Aorta (tissue), 5 donors: ENCODE measurements at regions not wholly inside any gene's neighbourhood (a gene's known extent, or its start where the extent isn't known, plus 50 kb on each side); places are given as distances from the start of the nearest gene placed in this dataset.
A peak's percentile ranks its signal among the peaks of the same experiment; 100 is the strongest.
"Not testable (repeated sequence)": the region's sequence is repeated elsewhere in the genome, so short reads cannot be mapped to it uniquely, and the experiment has no call there.

ENCODE experiments used
- ATAC-seq: fragments of 200-7000 bp; cut with Tn5 transposase; one replicate; pipeline ENCODE4 v1.9.1; 2022; ENCODE audit warnings: moderate library complexity; ENCODE audit not compliant: low FRiP score
- DNase-seq, 2 donors: peaks; one replicate each; pipeline ENCODE4 v3.0.0-alpha.2; 2020
- H3K27ac ChIP-seq, 2 donors: one replicate each; pipeline ENCODE4 v1.5.1; 2013; ENCODE audit warnings: low read length in 2 of 2, mild to moderate bottlenecking in 2 of 2, moderate library complexity in 2 of 2, control low read depth in 1 of 2, inconsistent platforms in 1 of 2, low read depth in 1 of 2
- H3K27me3 ChIP-seq, 2 donors: one replicate each; pipeline ENCODE4 v1.6.1; 2013; ENCODE audit warnings: control low read depth in 1 of 2, low read length in 1 of 2, mild to moderate bottlenecking in 1 of 2, moderate library complexity in 1 of 2; ENCODE audit not compliant: insufficient read depth in 2 of 2, control insufficient read depth in 1 of 2
- H3K36me3 ChIP-seq, 2 donors: one replicate each; pipeline ENCODE4 v1.6.1; 2013; ENCODE audit warnings: control low read depth in 1 of 2, low read length in 1 of 2, mild to moderate bottlenecking in 1 of 2; ENCODE audit not compliant: insufficient read depth in 2 of 2, control insufficient read depth in 1 of 2
- H3K4me1 ChIP-seq, 2 donors: one replicate each; pipeline ENCODE4 v1.6.1; 2013; ENCODE audit warnings: low read length in 2 of 2, control low read depth in 1 of 2, mild to moderate bottlenecking in 1 of 2, moderate library complexity in 1 of 2; ENCODE audit not compliant: insufficient read depth in 2 of 2, control insufficient read depth in 1 of 2
- H3K4me3 ChIP-seq, 2 donors: one replicate each; pipeline ENCODE4 v1.5.1; 2013; ENCODE audit warnings: low read length in 2 of 2, control low read depth in 1 of 2, mild to moderate bottlenecking in 1 of 2
- H3K9me3 ChIP-seq: one replicate; pipeline ENCODE4 v1.6.1; 2013; ENCODE audit warnings: mild to moderate bottlenecking, low read length; ENCODE audit not compliant: control insufficient read depth
- WGBS, 2 donors: extraction: QIAGEN DNeasy Blood & Tissue Kit; methylation state at CpG; one replicate each; pipeline ENCODE4 v1.1.7; 2013; 5-methylcytosine and 5-hydroxymethylcytosine counted together
- intact Hi-C, 2 donors: fragments of 100-400 bp; cut with DNase I; formaldehyde crosslinking; loops; one replicate each; pipeline versions ENCODE4 v1.14.2 to v1.15.0; 2022
- donor health status: healthy with polysubstance abuse.
- donor health status: Bipolar disorder and iron deficiency.
- donor health status: DM: no; HTN: no; CAD: no.
- donor health status: DM: no; HTN: no; CAD: no.
- donor health status: DM: yes; HTN: yes; CAD: no.

DNA sequence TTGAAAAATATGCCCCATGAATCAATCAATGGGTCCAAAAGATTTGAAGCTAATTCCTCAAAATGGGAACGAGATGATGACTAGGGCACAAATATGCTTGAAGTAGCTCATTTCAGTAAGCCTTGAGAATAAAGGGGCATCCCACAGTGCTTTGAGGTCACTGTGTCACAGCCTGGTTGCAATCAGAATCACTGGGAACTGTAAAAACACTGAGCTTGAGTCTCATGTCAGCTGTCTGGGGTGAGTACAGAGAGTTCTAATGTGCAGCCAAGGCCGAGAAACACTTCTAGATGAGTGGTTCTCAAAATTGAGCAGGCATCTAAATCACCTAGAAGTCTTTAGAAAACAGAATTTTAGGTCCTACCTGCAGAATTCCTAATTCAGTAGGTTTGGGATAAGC lies 120.5 kb upstream of the EGFL6 start:
- Histone ChIP-seq H3K4me3 (no peak overlapping the region), H3K4me1 (no peaks in the 10 kb centered on the region), H3K27ac (no peak overlapping the region), H3K27me3 (no peaks in the 10 kb centered on the region), H3K9me3 (no peaks in the 10 kb centered on the region), H3K36me3 (no peaks in the 10 kb centered on the region)
- ATAC-seq (no peak), DNase-seq (no peak)
- WGBS, 2 donors = 67 to 69% methylated on average over 2 of the region's 2 CpGs
- intact Hi-C loops = no loop called here

DNA sequence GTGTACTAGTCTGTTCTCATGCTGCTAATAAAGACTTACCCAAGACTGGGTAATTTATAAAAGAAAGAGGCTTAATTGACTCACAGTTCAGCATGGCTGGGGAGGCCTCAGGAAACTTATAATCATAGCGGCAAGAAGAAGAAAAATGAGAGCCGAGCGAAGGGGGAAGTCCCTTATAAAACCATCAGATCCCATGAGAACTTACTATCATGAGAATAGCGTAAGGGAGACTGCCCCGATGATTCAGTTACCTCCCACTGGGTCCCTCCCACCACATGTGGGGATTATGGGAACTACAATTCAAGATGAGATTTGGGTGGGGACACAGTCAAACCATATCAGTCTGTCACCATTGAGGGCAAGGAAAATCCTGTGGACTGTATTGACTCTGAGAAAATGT lies 121.8 kb upstream of the ATXN3L start:
- DNase-seq, intact Hi-C loops, H3K36me3 ChIP-seq, H3K9me3 ChIP-seq, H3K4me3 ChIP-seq, H3K27ac ChIP-seq, ATAC-seq, H3K4me1 ChIP-seq, H3K27me3 ChIP-seq: not testable (repeated sequence)
- 95 to 99% methylated on average over 5 of the region's 5 CpGs for WGBS, 2 donors

DNA sequence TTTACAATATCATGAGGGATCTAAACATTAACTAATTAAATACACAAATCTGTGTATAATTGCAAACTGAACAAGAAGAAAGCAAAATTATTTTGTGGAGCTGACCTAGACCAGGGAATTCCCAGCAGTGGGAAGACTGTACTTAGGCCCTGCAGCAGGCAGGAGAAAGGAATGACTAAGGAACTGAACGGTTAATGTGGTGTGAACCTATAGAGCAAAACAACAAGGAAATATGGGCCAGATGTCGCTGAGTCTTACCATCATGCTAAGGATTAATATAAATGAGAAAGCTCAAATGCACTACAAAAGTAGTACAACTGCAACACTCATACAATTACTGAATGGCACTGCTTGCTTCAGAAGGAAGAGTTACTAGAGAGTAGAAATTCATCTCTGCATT lies 120.3 kb upstream of the ATXN3L start:
- intact Hi-C loops = no loop called here
- WGBS, 2 donors = 67 to 87% methylated on average over 2 of the region's 2 CpGs
- no peak for ATAC-seq

DNA sequence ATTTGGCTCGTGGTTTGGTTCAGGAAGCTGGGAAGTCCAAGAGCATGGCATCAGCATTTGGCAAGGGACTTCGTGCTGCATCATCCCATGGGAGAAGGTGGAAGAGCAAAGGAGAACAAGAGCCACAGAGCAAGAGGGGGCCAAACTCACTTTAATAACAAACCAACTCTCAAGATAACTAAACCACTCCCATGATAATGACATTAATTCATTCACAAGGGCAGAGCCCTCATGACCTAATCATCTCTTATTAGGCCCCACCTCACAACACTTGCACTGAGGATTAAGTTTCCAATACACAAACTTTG lies 113.4 kb upstream of the ATXN3L start:
- 4 to 16% methylated on average over 2 of the region's 2 CpGs for WGBS, 2 donors
- Histone ChIP-seq H3K4me1 (no peaks in the 10 kb centered on the region), H3K4me3 (no peak overlapping the region), H3K9me3 (no peaks in the 10 kb centered on the region), H3K27me3 (no peaks in the 10 kb centered on the region), H3K36me3 (no peaks in the 10 kb centered on the region), H3K27ac (peak overlapping the region; percentile 17 to 18)
- intact Hi-C loops = loop anchor here (5.0 kb wide), 2 partner anchors 44 to 54 kb away; no protein-coding TSS in a partner anchor
- DNase-seq (peak in 1 of 2 donors; percentile 54), ATAC-seq (peak; percentile 63)

More for the DNA sequence above, 120.3 kb upstream of the ATXN3L start:
- Histone ChIP-seq H3K27ac (no peak overlapping the region), H3K9me3 (no peaks in the 10 kb centered on the region), H3K4me3 (no peak overlapping the region), H3K27me3 (no peaks in the 10 kb centered on the region), H3K4me1 (no peaks in the 10 kb centered on the region), H3K36me3 (no peaks in the 10 kb centered on the region)
- DNase-seq = no peak

DNA sequence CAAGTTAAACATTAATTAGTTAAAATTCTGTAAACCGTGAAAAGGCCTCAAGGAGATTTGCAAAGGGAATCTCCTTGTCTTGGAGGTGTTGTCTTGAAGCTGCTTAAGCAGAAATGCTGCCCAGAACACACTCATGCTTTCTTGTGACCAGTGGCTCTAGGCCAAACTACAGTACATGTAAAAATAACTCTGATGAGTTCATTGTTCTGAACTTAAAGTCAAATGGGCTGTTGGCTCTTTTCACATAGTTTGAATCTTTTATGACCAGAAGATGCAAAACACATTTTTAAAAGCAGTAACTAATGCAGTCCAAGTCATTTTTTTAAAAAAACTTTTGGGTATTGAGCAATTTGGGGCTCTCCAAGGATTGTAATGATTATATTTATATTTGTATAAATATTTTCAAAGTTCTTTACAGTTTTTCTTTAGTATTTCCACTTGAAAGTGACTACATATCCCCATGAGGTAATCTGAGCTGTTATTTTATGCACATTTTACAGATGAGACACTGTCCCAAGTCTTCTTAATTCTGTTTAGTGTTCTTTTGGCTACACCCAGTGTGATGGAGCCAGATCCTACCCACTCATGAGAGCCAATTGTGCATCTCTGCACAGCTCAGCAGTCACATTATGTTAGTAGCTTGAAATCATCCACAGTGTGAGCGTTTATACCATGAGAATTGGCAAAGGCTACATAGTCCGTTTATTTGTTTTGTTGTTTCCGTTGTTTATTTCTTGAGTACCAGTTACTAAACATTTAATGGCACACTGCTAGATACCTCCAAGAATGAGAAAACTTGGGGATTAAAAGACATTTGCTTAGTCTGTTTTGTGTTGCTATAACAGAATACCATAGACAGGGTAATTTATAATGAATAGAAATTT lies 112.8 kb upstream of the ATXN3L start:
- DNase-seq (peak in 1 of 2 donors; percentile 51), ATAC-seq (peak; percentile 83)
- no peaks in the 10 kb centered on the region for H3K9me3 ChIP-seq
- H3K27me3 ChIP-seq = no peaks in the 10 kb centered on the region
- intact Hi-C loops = loop anchor here (5.0 kb wide), 2 partner anchors 45 to 55 kb away; no protein-coding TSS in a partner anchor
- no peaks in the 10 kb centered on the region for H3K36me3 ChIP-seq
- no peak overlapping the region for H3K4me3 ChIP-seq
- WGBS, 2 donors = 11 to 39% methylated on average over 4 of the region's 4 CpGs
- H3K27ac ChIP-seq = peak overlapping the region in 1 of 2 donors; percentile 18
- no peaks in the 10 kb centered on the region for H3K4me1 ChIP-seq

DNA sequence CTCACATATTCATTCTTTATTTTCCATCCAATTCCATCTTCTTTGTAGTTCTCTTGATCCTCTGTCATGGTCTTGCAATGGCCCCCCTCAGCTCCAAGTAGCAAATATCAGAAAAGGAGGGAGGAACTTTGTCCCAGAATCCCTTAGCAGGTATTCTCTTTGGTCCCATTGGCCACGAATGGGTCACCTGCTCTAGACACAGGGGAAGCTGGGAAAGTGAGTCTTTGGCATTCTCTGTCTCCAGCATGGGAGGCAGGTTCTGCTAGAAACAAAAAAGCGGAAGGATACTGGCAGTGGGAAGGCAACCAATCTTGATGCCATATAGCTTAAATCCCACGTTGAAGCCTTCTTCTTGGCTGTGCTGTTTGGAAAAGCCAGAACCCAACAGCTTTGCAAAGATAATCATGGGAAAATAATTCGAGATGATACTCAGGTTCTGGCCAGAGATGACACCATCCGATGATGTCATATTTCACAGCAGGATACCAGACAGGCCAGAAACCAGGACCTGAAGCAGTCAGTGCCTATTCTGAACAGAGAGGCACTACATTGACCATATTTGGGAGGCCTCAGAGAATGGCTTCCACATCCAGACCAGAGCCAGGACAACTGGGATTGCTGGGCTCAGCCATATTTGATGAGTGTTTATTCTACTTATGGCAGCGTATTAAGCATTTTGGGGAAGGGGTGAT lies 110.4 kb upstream of the ATXN3L start:
- no peak overlapping the region for H3K27ac ChIP-seq
- WGBS, 2 donors = 87 to 93% methylated on average over 6 of the region's 6 CpGs
- no peaks in the 10 kb centered on the region for H3K4me1 ChIP-seq
- ATAC-seq (no peak), DNase-seq (no peak)
- H3K4me3 ChIP-seq = no peak overlapping the region
- H3K9me3 ChIP-seq = no peaks in the 10 kb centered on the region
- H3K27me3 ChIP-seq = no peaks in the 10 kb centered on the region
- intact Hi-C loops = loop anchor here (5.0 kb wide), 2 partner anchors 47 to 57 kb away; no protein-coding TSS in a partner anchor
- H3K36me3 ChIP-seq = no peaks in the 10 kb centered on the region

DNA sequence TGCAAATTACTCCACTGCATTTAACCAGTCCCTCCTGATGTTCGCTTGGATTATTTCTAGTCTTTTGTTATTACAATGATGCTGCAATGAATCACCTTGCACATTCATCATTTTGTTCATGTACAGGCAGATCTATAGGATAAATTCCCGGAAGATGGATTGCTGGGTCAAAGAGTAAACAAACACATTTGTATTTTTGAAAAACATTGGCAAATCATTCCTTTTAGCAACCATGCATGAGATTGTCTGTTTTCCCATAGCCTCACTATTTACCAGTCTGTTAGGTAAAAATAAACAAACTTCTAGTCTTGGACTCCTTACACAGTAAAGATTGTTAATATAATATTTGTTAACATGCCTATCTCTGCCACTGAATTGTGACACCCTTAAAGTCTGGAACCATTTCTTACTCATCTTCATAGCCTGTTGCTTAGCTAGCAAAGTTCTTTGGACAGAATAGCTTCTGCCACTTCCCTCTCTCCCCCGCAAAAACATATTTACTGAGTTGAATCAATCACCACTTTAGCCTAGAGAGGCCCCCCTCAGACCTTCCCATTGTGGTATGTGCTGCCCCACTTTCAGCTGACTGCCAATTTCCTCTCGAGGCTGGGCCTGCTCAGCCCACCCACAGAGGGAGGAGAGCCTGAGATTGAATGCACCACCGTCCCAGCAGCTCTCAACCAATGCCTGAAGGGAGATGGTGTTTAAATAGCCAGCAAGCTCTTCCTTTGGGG lies 108.4 kb upstream of the ATXN3L start:
- no peak overlapping the region for H3K27ac ChIP-seq
- H3K4me1 ChIP-seq = no peaks in the 10 kb centered on the region
- intact Hi-C loops = no loop called here
- no peaks in the 10 kb centered on the region for H3K9me3 ChIP-seq
- no peak for ATAC-seq
- H3K36me3 ChIP-seq = no peaks in the 10 kb centered on the region
- DNase-seq = no peak
- H3K4me3 ChIP-seq = no peak overlapping the region
- no peaks in the 10 kb centered on the region for H3K27me3 ChIP-seq
- WGBS, 2 donors = 32 to 39% methylated on average over 5 of the region's 5 CpGs

DNA sequence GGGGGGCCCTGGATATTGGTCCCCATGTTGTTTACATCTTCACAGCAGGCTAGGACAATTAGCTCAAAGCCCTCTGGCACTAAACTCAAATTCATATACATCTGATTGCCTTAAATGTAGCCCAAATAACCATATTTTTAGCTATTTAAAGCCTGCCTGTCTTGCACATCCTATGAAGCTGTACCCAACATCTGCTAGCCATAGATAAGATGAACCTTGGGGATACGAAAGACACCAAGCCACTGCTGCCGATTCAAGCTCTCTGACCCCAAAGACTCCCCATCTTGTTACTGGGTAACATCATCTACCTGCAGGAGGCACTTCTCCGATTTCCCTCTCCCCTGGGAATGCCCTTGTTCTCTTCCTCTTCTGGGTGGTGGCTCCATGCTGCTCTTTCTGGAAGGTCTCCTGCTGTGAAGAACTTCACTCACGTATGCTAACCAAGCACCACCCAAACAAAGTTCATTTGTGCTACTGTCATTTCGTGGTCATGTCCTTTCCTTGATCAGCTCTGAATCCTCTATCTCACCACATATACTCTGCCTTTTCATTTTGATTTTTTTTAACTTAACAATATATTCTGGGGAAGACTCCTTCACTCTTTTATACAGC lies 107.7 kb upstream of the ATXN3L start:
- no peak overlapping the region for H3K27ac ChIP-seq
- H3K36me3 ChIP-seq = no peaks in the 10 kb centered on the region
- ATAC-seq (no peak), DNase-seq (no peak)
- WGBS, 2 donors = 65 to 86% methylated on average over 5 of the region's 5 CpGs
- intact Hi-C loops = no loop called here
- H3K4me1 ChIP-seq = no peaks in the 10 kb centered on the region
- H3K9me3 ChIP-seq = no peaks in the 10 kb centered on the region
- H3K4me3 ChIP-seq = no peak overlapping the region
- no peaks in the 10 kb centered on the region for H3K27me3 ChIP-seq
